AG09309 (cell line): ENCODE measurements at regions not wholly inside any gene's neighbourhood (a gene's known extent, or its start where the extent isn't known, plus 50 kb on each side); places are given as distances from the start of the nearest gene placed in this dataset.

Experiments used
- DNase-seq: peaks from one replicate; pipeline ENCODE4 v3.0.0-alpha.2; 2010; ENCODE audit warnings: low read depth
- H3K4me3 ChIP-seq: 2 replicates; pipeline ENCODE4 v1.5.1; 2011; ENCODE audit warnings: mild to moderate bottlenecking, low read depth, low read length, moderate library complexity; ENCODE audit not compliant: control insufficient read depth
- CTCF ChIP-seq: IDR thresholded peaks from 2 replicates; pipeline ENCODE4 v1.5.1; 2011; ENCODE audit warnings: mild to moderate bottlenecking, low read depth, low read length, inconsistent platforms; ENCODE audit not compliant: insufficient read depth, control insufficient read depth; ENCODE audit errors: missing control alignments

GRCh38 chr7:16136896-16137295, 284.4 kb downstream of the CRPPA start:
- no peak for TF ChIP-seq CTCF
- no peak for DNase-seq
- H3K4me3 ChIP-seq = no peak overlapping the region

- no peak for DNase-seq
- H3K4me3 ChIP-seq = no peak overlapping the region
- TF ChIP-seq CTCF = no peak
These were observed 285.7 kb downstream of the CRPPA start for GRCh38 chr7:16135658-16136057.

- no peak for TF ChIP-seq CTCF
- H3K4me3 ChIP-seq = no peak overlapping the region
- peak; percentile 8 for DNase-seq
These were observed 290.9 kb downstream of the CRPPA start for GRCh38 chr7:16130111-16131110.

GRCh38 chr7:16129431-16130110, 291.8 kb downstream of the CRPPA start:
- H3K4me3 ChIP-seq = no peak overlapping the region
- DNase-seq = peak; percentile 83
- no peak for TF ChIP-seq CTCF

GRCh38 chr7:16123117-16123770, 298.1 kb downstream of the CRPPA start:
- no peak for TF ChIP-seq CTCF
- DNase-seq = no peak
- no peak overlapping the region for H3K4me3 ChIP-seq

GRCh38 chr7:16121876-16122390, 299.4 kb downstream of the CRPPA start:
- no peak for TF ChIP-seq CTCF
- DNase-seq = no peak
- no peak overlapping the region for H3K4me3 ChIP-seq
